HG03342 (cell line): ENCODE measurements at regions not wholly inside any gene's neighbourhood (a gene's known extent, or its start where the extent isn't known, plus 50 kb on each side); places are given as distances from the start of the nearest gene placed in this dataset.
A peak's percentile ranks its signal among the peaks of the same experiment; 100 is the strongest.
"Not testable (repeated sequence)": the region's sequence is repeated elsewhere in the genome, so short reads cannot be mapped to it uniquely, and the experiment has no call there.

Experiments used
- ATAC-seq: cut with Tn5 transposase; IDR thresholded peaks from one replicate; pipeline ENCODE4 v1.9.1; 2021; ENCODE audit warnings: mild to moderate bottlenecking, moderate library complexity; ENCODE audit not compliant: unreplicated experiment

DNA sequence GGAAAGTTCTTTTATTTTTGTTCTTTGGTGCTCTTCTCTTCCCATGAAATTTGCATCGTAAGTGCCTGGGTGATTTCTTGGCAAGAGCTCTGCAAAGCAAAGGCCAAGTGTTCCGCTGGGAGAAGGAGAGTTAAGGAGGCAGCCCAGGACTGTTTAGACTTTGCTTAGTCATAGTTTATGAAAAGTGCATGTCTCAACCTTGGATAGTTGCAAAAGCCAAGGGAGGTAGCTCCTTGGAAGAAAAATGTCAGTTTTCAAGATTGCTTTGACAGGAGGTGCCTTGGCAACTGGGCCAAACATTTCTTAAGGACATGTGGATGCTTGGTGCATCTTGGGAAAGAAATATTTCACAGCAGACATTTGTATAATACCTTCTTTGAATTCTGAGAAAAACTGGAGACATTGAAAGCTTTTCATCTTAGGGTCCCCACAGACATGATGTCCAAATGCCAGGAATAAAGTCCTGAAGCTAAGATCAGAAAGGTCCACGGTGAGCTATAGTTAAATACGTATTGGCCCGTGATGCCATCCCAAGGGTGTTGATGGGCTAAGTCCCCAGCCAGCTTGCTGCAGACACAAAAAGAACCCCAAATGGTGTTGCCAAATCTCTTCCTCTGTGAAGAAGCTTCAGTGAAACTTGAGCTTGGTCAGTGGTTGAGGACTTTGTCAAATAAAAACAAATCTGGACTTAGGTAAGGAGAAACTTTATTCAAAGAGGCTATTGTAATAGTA lies 96.3 kb upstream of the THUMPD2 start:
- ATAC-seq = no peak

DNA sequence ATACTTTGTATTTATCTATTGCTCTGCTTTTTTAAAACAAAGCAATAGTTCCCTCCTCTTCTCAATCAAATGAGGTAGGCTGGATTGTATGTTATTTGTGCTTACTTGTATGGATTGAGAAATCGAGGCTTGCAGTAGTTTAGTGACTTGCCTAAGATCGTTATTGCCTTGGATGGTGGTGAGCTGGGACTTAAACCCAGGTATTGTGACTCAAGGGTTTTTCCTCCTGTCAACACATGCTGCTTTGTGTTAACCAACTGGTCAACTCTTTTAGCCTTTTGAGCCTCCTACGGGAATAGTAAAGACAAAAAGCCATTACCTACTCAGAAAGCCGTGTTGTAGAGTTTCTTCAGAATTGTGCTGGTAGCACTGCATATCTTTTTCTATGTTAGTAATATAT lies 95.2 kb upstream of the THUMPD2 start:
- ATAC-seq = no peak

DNA sequence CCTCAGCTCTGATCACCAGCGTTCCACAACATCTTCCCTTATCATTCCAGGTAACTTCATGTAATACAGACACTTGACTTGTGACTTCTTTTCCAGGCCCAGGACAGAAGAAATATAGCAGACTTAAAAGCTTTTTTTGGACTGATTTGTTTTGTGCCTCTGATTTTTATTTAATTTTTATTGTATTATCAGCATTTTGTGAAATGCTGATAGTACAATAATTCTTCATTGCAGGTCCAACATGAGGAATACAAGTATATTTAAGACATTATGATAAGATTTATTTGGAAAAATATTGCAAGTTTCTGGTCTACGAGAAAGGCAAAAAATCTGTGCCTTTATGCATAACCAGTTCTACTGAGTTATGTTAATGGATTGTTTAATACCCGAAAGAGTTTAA lies 94.5 kb upstream of the THUMPD2 start:
- ATAC-seq = no peak

DNA sequence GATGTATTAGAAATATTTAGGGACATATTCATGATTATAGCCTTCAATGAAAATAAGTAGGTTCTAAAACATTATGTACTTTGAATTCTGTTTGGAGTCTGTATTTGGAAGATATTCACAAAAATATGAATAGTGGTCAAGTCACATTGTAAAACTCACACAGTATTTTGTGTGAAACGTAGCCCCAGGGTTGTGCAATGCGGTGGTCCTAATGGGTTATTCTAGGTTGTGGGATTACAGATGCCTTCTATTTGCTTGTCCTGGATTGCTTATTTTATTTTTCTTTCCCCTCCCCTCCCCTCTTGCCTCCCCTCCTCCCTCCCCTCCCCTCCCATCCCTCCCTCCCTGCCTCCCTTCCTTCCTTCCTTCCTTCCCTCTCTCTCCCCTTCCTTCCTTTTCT lies 93.7 kb upstream of the THUMPD2 start:
- no peak for ATAC-seq

DNA sequence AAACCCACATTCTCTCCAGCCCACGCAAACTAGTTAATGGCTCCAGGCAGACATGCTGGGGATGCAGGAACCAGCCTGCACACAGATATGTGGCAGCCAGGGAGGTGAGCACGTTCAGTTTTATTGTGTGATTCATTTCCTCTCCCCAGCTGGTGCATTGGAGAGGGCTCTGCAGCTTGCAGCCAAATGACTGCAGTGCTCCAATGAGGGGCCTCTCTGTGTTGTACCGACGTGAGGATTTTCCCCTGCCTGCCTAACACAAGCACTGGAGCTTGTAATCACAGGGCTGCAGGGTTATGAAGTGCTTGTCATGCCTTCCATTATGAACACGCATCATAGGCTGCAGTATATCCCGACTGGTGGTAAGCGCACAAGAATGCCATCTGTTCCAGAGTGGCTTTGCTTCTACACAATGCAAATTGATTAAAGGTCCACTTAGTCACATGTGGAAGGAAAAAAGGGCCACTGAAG lies 92.3 kb upstream of the THUMPD2 start:
- no peak for ATAC-seq

DNA sequence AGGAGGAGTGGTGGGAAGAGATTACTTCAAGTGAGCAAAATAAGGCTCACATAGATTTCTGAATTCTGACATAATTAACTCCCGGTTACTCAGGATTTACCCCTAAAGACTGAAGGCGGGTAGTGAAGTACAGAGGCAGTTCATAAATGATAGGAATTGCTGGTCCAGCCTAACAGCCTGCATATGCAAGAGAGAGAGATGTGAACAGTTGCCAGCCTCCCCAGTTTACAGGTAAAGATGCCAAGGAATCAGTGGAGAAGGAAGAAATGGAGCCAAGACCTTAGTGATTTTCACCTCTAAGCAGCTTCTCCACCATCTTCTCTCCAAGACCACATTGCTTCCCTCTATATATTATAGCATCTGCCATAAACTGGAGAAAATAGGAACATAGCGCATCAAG lies 91.8 kb upstream of the THUMPD2 start:
- ATAC-seq = no peak

DNA sequence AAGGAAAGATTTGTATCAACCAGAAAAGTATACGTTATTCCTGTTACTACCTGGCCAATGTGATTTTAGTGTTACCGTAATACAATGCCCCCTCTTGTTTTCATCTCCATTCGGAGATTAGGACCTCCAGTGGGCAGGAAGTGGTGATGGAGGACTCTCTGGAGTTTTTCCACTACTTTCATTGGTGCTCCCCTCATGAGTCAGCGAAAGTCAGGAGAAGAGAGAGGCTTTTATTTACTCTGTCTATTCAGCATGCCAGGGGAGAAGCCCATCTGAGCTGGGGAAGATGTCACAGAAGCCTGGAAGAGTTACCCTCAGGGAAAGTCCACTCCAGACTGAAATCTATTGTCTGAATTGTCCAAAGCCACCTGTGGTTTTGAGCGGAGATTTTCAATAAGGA lies 88.2 kb upstream of the THUMPD2 start:
- ATAC-seq = no peak

DNA sequence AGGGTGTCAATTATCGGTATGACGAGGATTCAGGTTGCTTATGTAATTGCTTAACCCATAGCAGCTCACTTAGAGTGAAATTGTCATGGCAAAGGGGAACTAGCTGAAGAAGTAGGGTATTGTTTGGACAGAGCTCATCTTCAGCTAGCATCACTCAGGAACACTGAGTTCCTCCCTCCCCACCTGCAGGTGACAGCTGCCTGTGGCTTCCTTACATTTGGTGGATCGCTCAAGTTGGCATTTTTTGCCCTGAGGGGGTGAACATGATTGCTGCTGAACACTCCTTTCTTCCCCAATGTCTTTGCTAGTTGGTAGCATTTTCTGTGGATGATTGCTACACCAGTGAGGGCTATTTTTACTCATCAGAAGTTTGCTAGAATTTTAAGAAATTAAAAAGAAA lies 86.7 kb upstream of the THUMPD2 start:
- no peak for ATAC-seq

DNA sequence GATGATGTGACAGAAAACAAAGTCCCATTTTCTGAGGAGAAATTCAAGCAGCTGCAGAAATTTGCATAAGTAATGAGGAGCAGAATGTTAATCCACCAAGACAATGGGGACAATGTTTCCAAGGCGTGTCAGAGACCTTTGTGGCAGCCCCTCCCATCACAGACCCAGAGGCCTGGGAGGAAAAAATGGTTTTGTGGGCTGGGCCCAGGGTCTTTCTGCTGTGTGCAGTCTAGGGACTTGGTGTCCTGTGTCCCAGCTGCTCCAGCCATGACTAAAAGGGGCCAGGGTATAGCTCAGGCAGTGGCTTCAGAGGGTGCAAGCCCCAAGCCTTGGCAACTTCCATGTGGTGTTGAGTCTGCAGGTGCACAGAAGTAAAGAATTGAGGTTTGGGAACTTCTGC lies 84.6 kb upstream of the THUMPD2 start:
- not testable (repeated sequence) for ATAC-seq

DNA sequence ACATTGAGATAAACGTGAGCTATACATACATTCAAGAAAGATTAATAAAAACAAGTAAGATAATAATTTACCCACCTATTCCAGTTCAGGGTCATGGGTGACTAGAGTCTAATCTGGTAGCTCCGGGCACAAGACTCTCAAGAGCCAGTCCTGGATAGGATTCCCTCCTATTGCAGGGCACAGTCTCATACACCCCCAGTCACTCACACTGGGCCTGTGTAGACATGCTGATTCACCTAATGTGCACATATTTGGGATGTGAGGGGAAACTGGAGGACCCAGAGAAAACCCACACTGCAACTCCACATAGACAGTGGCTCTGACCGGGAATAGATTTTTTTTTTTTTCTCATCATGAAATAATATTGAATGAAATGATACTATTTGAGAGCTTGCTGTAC lies 81.5 kb upstream of the THUMPD2 start:
- no peak for ATAC-seq

DNA sequence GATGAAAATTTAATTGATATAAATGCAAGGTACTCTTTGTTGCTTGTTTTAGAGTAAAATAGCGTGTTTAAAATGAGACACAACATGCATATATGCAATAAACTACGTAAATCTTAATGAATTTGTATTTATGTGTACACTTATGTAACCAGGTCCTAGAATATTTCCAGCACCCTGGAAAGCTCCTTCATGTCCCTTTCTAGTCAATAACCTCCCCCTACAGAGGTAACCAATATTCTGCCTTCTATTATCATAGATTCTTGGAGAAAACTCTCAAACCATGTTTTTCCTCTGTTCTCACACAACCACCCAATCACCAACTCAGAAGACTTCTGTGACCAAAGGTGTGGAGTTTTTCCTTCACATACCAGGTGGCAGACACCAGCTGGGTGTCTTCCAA lies 79.6 kb upstream of the THUMPD2 start:
- no peak for ATAC-seq

DNA sequence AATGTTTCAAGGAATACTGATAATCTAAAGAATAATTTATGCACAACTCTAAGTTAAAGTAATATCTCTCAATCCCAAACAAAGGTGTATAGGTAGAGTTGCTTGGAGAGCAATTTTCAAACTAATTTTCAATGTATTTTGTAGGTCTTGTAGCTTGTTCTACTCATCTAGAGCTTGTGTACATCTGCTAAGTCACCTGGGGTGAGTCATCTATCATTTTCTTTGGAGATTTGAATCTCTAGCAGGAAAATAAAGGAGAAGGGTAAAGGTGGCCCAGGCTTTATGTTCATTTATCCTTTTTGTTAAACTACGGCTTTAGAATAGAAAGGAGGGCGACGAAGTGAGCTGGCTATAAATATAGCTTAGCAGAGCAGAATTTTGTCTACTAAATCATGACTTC lies 76.8 kb upstream of the THUMPD2 start:
- ATAC-seq = no peak

DNA sequence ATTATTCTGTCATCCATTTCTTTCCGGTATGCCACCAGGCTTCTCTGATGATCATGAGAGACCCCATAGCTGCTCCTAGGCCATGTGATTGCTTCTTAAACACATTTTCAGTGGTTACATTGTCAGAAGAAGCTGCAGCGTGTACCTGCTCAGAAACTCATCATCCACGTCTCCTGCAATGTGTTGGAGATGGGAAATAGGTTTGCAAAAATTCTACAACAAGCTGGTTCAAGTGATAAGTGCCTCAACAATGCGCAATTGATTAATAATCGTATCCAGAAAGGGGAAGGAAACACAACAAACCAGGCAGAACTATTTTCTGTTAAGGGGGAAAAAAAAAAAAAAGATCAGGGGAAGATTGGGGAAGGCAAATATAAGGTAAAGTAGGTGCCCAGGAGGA lies 75.7 kb upstream of the THUMPD2 start:
- ATAC-seq = no peak

DNA sequence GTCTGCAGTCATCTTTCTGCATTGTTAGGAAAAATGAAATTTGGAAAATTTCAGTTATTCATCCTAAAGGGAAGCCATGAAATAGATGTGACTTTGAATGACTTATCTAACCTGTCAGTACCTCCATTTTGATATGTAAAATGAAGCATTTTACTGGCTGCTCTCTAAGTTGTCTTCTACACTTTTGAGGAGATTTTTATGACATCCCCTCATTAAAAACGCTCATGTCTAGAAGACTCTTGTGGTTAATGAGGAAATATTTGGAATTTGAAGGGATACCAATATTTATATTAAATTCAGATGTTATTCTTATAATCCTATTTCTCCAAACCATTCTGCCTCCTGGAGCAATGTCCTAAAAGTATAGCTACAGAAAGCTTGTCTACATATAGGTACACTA lies 73.8 kb upstream of the THUMPD2 start:
- no peak for ATAC-seq

DNA sequence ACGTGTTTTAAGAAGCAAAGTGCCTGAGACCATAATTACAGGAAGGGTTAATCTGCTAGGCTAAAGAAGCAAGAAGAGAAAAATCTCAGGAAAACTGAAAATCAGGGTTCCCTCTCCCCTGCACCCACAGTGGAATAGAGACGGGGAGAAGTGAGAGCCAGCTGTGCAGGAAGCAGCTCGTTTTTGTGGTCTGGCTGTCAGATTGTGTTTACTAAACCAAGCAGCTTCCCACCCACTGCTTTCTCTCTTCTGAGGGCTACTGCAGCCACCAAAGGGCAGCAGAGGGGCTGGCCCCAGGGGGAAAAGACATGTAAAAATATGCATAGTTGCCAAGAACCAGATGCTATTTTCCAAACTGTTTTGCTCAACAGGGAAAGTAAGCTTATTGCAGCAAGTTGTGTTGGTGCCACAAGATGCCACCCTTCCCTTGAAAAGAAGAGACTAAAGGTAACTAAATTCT lies 72.6 kb upstream of the THUMPD2 start:
- peak; percentile 80 for ATAC-seq

DNA sequence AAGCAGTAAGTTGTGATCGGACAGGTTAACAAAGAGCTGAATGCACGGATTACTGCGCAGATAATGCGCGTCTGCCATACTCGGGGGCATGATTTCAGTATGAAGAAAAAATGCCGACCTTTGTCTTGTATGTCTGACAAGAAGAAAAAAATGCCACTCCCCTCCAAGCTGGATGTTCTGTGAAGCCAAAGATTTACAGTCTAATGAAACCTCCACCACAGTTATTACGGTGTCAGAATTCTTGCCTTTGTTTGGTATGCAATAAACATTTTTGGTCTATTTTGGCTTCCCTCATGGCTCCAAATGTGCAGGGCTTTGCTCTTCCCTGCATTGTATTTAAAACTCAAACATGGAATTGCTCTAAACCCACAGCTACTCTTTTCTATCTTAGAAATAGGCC lies 72.2 kb upstream of the THUMPD2 start:
- ATAC-seq = no peak

DNA sequence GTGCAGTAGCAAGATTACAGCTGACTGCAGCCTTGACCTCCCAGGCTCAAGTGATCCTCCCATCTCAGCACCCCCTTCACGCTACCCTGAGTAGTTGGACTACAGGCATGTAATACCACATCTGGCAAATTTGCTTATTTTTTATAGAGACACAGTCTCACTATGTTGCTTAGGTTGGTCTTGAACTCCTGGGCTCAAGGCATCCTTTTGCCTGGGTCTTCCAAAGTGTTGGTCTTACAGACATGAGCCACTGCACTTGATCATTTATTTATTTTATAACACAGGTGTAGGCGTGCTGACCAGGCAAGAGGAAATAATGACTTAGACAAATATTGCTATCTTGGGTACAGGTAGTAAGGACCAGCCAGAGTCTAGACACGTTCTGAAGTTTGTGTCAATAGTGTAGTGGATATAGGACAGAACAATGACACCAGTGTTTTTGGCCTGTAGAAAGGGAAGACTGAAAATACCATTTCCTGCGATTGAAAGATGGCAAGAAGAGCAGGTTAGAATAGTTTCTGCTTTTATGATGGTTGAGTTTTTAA lies 71.0 kb upstream of the THUMPD2 start:
- ATAC-seq = no peak

DNA sequence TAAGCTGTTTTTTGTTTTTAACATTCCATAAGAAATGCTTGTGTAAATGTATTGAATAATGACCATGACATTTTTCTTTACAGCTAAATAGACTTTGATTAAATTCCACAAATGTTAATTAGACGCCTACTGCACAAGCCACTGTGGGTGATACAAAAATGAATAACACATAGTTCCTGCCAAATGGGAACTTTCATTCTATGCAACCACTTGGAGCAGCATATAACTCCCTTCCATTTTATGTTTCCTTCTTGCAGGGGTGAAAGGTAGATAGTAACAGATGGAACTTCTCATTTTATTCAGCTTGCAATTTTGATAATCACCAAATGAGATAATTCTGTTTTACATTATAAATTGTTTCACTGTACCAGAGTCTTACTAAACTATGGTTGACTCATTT lies 70.0 kb upstream of the THUMPD2 start:
- ATAC-seq = no peak

DNA sequence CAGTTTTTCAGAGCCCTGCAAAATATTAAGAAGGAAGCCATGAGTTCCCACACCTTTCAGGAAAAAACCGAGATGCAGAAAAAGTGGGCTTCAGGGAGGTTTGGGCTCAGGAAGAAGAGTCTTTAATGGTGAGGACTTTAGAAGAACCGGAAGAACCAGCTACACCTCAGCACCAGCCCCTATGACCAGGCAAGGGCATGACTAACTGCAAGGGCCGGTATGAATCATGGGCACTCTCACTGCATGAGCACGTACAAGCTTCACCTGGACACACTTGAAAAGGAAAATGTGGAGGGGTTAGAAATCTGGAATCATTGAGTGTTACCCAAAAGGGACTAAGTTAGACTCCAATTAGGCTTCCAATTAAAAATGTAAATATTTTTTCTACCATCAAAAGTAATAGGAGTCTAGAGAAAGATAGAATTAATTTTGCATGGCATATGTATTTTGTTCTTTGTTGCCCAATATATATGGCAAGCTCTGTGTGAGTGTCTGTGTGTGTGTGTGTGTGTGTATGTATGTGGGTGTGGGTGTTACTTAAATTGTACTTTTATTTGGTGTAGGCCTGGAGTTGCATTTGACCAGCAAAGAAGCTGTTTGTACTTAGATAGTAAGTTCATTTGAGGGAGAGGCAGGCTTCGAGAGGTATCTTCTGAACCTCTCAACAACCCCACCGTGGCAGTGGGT lies 66.5 kb upstream of the THUMPD2 start:
- no peak for ATAC-seq

DNA sequence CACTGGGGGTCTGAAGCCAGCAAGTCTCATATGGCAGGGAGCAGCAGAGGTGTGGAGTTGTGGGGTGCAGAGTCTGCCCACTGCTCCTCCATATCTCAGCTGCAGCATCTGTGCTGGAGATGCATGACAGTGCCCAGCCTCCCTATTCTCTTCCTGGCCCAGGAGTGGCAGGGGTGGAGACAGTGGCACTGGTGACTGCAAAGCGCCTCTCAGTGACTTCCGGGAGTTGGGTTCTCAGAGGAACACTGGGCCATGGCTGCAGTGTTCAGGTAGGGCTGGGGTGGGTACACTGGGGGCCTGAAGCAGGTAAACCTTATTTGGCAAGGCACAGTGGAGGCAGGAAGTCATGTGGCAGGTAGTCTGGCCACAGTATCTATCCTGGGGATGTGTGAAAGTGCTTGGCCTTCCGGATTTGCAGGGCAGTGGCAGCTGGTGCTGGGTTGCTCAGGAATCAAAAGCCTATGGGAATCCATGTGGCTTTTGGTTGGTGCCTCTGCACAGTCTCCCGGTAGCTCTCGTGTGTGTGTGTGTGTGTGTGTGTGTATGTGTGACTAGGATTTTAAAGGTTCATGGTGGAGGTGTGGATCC lies 60.3 kb upstream of the THUMPD2 start:
- ATAC-seq = no peak

DNA sequence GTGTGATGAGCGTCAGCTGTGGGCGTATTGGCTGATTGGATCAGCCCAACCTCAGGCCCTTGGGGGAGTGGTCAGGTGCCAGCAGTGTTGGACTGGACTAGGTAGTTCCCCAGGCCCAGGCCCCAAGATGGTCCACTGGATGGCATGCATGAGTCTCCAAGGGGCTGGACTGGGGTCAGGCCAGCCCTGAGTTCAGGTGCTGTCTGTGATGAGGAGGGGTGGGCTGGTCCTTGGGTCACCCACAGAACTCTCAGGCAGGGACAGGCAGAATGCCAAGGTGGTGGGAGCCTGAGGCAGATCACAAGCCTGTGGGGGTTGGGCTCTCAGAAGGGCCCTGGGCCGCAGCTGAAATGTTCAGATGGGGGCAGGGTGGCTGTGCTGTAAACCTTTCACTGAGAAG lies 59.5 kb upstream of the THUMPD2 start:
- no peak for ATAC-seq
